Panc1 (cell line): ENCODE measurements at regions not wholly inside any gene's neighbourhood (a gene's known extent, or its start where the extent isn't known, plus 50 kb on each side); places are given as distances from the start of the nearest gene placed in this dataset.

ENCODE experiments used
- ATAC-seq: fragments of 200-7000 bp; cut with Tn5 transposase; 2 replicates; pipeline ENCODE4 v1.9.1; 2020; ENCODE audit warnings: mild to moderate bottlenecking, moderate library complexity
- BruUV-seq: library from RNA; stranded (reverse); fragments of 400-500 nt; replicated peaks from 2 replicates; lab custom pipeline; 2021; lab: Mats Ljungman, UMichigan
- CTCF ChIA-PET: fragments of 300-600 bp; sonication (Branson Sonifier 250); formaldehyde crosslinking; loops from one replicate; lab custom pipeline; 2022; ENCODE audit warnings: antibody characterized with exemption; lab: Charles Lee
- POLR2A ChIA-PET: fragments of 300-600 bp; sonication (Branson Sonifier 250); formaldehyde crosslinking; loops from one replicate; lab custom pipeline; 2022; ENCODE audit warnings: antibody characterized with exemption; lab: Charles Lee
- DNase-seq: peaks from one replicate; pipeline ENCODE4 v3.0.0-alpha.2; 2010; ENCODE audit warnings: low read depth, low spot score
- H3K27ac ChIP-seq: 2 replicates; pipeline ENCODE4 v1.5.1; 2011; ENCODE audit warnings: mild to moderate bottlenecking, low read length, inconsistent platforms
- H3K27me3 ChIP-seq: fragments of 200-500 bp; sonication (Bioruptor generic); 2 replicates; pipeline ENCODE4 v1.6.0; 2014; ENCODE audit warnings: low read length, inconsistent platforms; ENCODE audit not compliant: control insufficient read depth, insufficient read depth
- H3K36me3 ChIP-seq: fragments of 200-500 bp; sonication (Bioruptor generic); 2 replicates; pipeline ENCODE4 v1.5.1; 2014; ENCODE audit warnings: inconsistent platforms, mild to moderate bottlenecking, low read length, moderate library complexity; ENCODE audit not compliant: control insufficient read depth, insufficient read depth
- H3K4me1 ChIP-seq: 2 replicates; pipeline ENCODE4 v1.5.1; 2011; ENCODE audit warnings: inconsistent platforms, mild to moderate bottlenecking, low read length, moderate library complexity; ENCODE audit not compliant: control insufficient read depth, insufficient read depth
- H3K4me3 ChIP-seq, 2 experiments: 2 replicates each; pipeline ENCODE4 v1.5.1; 2011 to 2012; ENCODE audit warnings: low read depth in 2 of 2, low read length in 2 of 2, mild to moderate bottlenecking in 2 of 2, inconsistent platforms in 1 of 2, moderate library complexity in 1 of 2
- H3K9me3 ChIP-seq: fragments of 200-500 bp; sonication (Bioruptor generic); 2 replicates; pipeline ENCODE4 v1.5.1; 2014; ENCODE audit warnings: low read depth, mild to moderate bottlenecking, inconsistent platforms, low read length, moderate library complexity; ENCODE audit not compliant: control insufficient read depth, insufficient read depth
- POLR2AphosphoS5 ChIP-seq: IDR thresholded peaks from 2 replicates; pipeline ENCODE4 v1.6.1; 2012; ENCODE audit warnings: mild to moderate bottlenecking, low read depth, low read length, moderate library complexity
- SIN3A ChIP-seq: IDR thresholded peaks from 2 replicates; pipeline ENCODE4 v1.6.1; 2012; ENCODE audit warnings: low read depth, mild to moderate bottlenecking, low read length, moderate library complexity, borderline replicate concordance; ENCODE audit not compliant: insufficient read depth
- TCF7L2 ChIP-seq: IDR thresholded peaks from 2 replicates; pipeline ENCODE4 v1.6.1; 2011; ENCODE audit warnings: mild to moderate bottlenecking, low read depth, low read length, inconsistent platforms
- in situ Hi-C: cut with HindIII; loops from 2 replicates; pipeline ENCODE4 v1.10.0; 2016; ENCODE audit warnings: low sequenced_read_pairs, low pct_unique_long_range_greater_than_20kb
- intact Hi-C: fragments of 100-400 bp; cut with micrococcal nuclease; formaldehyde crosslinking; loops from one replicate; pipeline ENCODE4 v1.10.0; 2022; ENCODE audit not compliant: unreplicated experiment
- TF ChIP-seq, protein P1 (sequence below), 2 experiments: IDR thresholded peaks; 2 replicates each; pipeline ENCODE4 v1.6.1; 2011 to 2012; ENCODE audit warnings: low read depth in 2 of 2, control low read depth in 1 of 2, low read length in 1 of 2, mild to moderate bottlenecking in 1 of 2, moderate library complexity in 1 of 2; ENCODE audit not compliant: insufficient read depth in 1 of 2
- TF ChIP-seq, protein P2 (sequence below): fragments of 450-650 bp; IDR thresholded peaks from 2 replicates; pipeline ENCODE4 v1.5.1; 2017; ENCODE audit warnings: mild to moderate bottlenecking

DNA sequence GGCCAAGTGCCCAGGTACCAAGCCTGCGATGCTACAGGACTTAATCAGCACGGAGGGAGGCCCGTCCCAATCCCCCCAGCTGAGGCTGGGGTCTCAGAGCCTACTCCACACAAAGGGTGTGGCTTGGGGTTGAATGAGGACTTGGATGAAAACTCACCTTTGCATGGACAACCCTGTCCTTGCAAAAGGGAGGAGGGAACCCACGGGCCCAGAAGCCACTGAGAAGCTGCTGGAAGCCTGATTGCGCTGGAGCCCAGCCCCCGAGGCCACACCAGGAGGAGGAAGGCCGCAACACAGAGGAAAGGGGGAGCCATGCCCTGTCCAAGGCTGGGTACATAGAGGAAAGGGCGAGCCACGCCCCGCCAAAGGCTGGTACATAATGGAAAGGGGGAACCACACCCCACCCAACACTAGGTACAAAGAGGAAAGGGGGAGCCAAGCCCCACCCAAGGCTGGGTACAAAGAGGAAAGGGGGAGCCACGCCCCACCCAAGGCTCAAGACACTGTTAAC lies 158.8 kb downstream of the DLL1 start:
- POLR2A ChIA-PET: no interaction called here
- no peaks in the 10 kb centered on the region for H3K27me3 ChIP-seq
- in situ Hi-C loops: no loop called here
- H3K4me3 ChIP-seq: no peak overlapping the region
- H3K4me1 ChIP-seq: no peaks in the 10 kb centered on the region
- no peaks in the 10 kb centered on the region for H3K9me3 ChIP-seq
- no TSS peak for BruUV-seq
- intact Hi-C loops: no loop called here
- TF ChIP-seq SIN3A (no peak), TCF7L2 (no peak), POLR2AphosphoS5 (no peak)
- TF ChIP-seq, protein P1, sequence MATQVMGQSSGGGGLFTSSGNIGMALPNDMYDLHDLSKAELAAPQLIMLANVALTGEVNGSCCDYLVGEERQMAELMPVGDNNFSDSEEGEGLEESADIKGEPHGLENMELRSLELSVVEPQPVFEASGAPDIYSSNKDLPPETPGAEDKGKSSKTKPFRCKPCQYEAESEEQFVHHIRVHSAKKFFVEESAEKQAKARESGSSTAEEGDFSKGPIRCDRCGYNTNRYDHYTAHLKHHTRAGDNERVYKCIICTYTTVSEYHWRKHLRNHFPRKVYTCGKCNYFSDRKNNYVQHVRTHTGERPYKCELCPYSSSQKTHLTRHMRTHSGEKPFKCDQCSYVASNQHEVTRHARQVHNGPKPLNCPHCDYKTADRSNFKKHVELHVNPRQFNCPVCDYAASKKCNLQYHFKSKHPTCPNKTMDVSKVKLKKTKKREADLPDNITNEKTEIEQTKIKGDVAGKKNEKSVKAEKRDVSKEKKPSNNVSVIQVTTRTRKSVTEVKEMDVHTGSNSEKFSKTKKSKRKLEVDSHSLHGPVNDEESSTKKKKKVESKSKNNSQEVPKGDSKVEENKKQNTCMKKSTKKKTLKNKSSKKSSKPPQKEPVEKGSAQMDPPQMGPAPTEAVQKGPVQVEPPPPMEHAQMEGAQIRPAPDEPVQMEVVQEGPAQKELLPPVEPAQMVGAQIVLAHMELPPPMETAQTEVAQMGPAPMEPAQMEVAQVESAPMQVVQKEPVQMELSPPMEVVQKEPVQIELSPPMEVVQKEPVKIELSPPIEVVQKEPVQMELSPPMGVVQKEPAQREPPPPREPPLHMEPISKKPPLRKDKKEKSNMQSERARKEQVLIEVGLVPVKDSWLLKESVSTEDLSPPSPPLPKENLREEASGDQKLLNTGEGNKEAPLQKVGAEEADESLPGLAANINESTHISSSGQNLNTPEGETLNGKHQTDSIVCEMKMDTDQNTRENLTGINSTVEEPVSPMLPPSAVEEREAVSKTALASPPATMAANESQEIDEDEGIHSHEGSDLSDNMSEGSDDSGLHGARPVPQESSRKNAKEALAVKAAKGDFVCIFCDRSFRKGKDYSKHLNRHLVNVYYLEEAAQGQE (IDR thresholded peaks at IDR 0.05; ENCODE audit: insufficient read depth in 1 of 2, low read depth in 2 of 2, low read length in 1 of 2): no peak
- TF ChIP-seq, protein P2, sequence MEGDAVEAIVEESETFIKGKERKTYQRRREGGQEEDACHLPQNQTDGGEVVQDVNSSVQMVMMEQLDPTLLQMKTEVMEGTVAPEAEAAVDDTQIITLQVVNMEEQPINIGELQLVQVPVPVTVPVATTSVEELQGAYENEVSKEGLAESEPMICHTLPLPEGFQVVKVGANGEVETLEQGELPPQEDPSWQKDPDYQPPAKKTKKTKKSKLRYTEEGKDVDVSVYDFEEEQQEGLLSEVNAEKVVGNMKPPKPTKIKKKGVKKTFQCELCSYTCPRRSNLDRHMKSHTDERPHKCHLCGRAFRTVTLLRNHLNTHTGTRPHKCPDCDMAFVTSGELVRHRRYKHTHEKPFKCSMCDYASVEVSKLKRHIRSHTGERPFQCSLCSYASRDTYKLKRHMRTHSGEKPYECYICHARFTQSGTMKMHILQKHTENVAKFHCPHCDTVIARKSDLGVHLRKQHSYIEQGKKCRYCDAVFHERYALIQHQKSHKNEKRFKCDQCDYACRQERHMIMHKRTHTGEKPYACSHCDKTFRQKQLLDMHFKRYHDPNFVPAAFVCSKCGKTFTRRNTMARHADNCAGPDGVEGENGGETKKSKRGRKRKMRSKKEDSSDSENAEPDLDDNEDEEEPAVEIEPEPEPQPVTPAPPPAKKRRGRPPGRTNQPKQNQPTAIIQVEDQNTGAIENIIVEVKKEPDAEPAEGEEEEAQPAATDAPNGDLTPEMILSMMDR: no peak
- no peak for DNase-seq
- no peaks in the 10 kb centered on the region for H3K36me3 ChIP-seq
- no peak for ATAC-seq
- H3K27ac ChIP-seq: no peak overlapping the region
- CTCF ChIA-PET: no interaction called here

DNA sequence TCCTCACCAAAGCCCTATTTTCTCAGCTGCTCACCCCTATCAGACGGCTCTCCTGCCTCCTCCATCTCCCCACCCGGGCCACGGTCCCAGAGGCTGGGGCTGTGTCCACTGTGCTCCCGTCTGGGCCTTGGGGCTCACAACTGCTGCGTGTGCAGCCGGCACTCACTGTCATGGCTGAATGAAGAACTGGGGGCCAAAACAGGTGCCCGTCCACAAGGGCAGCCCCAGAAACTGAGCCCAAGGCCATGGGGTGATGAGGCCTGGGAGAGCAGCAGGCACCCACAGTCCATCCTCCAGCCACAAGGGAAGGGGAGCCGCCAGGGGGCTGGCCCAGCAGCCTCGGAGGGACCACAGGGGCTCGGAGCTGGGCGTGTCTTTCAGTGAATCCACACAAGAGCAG lies 159.5 kb downstream of the DLL1 start:
- Histone ChIP-seq H3K4me1 (no peaks in the 10 kb centered on the region), H3K9me3 (no peaks in the 10 kb centered on the region), H3K4me3 (no peak overlapping the region), H3K36me3 (no peaks in the 10 kb centered on the region), H3K27ac (no peak overlapping the region), H3K27me3 (no peaks in the 10 kb centered on the region)
- ChIA-PET CTCF (interaction anchor here (1.1 kb wide), 1 partner anchor 20 kb away, joined by 4 read pairs; no protein-coding TSS in a partner anchor), POLR2A (no interaction called here)
- TF ChIP-seq POLR2AphosphoS5 (no peak), SIN3A (no peak), TCF7L2 (no peak)
- TF ChIP-seq, protein P2: no peak
- TF ChIP-seq, protein P1 (IDR thresholded peaks at IDR 0.05; ENCODE audit: insufficient read depth in 1 of 2, low read depth in 2 of 2, low read length in 1 of 2): no peak
- no TSS peak for BruUV-seq
- ATAC-seq: no peak
- intact Hi-C loops (no loop called here), in situ Hi-C loops (no loop called here)
- DNase-seq: no peak
